HCT116 (cell line): ENCODE measurements at regions not wholly inside any gene's neighbourhood (a gene's known extent, or its start where the extent isn't known, plus 50 kb on each side); places are given as distances from the start of the nearest gene placed in this dataset.

Experiments used
- ATAC-seq: fragments of 200-7000 bp; cut with Tn5 transposase; 2 replicates; pipeline ENCODE4 v1.9.1; 2020; ENCODE audit warnings: mild to moderate bottlenecking, moderate library complexity
- BruUV-seq: library from RNA; stranded (reverse); fragments of 400-500 nt; replicated peaks from 2 replicates; lab custom pipeline; 2021; lab: Mats Ljungman, UMichigan
- CTCF ChIA-PET: fragments of 300-600 bp; sonication (Branson Sonifier 250); formaldehyde crosslinking; loops from one replicate; lab custom pipeline; 2021; ENCODE audit warnings: antibody characterized with exemption; lab: Charles Lee
- POLR2A ChIA-PET: fragments of 300-600, 350-600 bp; sonication (Branson Sonifier 250); formaldehyde crosslinking; loops from one replicate; lab custom pipeline; 2021; ENCODE audit warnings: antibody characterized with exemption; lab: Charles Lee
- RAD21 ChIA-PET, 2 experiments: fragments of 300-600 bp; sonication (Branson Sonifier 250); formaldehyde crosslinking; loops; one replicate each; lab custom pipeline; 2023; ENCODE audit warnings: low total read pairs in 2 of 2; ENCODE audit not compliant: uncharacterized antibody in 2 of 2, unreplicated experiment in 2 of 2, low non-redundant PET in 1 of 2; lab: Charles Lee
- DNase-seq: peaks from one replicate; pipeline ENCODE4 v3.0.0-alpha.2; 2010; ENCODE audit warnings: low read depth, low spot score
- H2AFZ ChIP-seq: fragments of 200-600 bp; shearing (Covaris generic), sonication (generic); 2 replicates; pipeline ENCODE4 v1.6.1; 2017; ENCODE audit warnings: low read depth, mixed run types, mixed read lengths, antibody characterized with exemption, low read length; ENCODE audit not compliant: poor library complexity, severe bottlenecking
- H3K27ac ChIP-seq: 2 replicates; pipeline ENCODE4 v1.5.1; 2012; ENCODE audit warnings: low read depth, low read length
- H3K27me3 ChIP-seq: fragments of 200-600 bp; sonication (generic); 2 replicates; pipeline ENCODE4 v1.6.1; 2016; ENCODE audit warnings: mixed run types, low read length, mixed read lengths; ENCODE audit not compliant: insufficient read depth
- H3K36me3 ChIP-seq, 2 experiments: fragments of 200-500 bp in 1 of 2; fragments of 200-600 bp in 1 of 2; sonication (Bioruptor generic) in 1 of 2; sonication (generic) in 1 of 2; 2 replicates each; pipeline versions ENCODE4 v1.5.1 to v1.6.1; 2014 to 2016; ENCODE audit warnings: low read length in 2 of 2, inconsistent platforms in 1 of 2, mixed read lengths in 1 of 2, mixed run types in 1 of 2; ENCODE audit not compliant: insufficient read depth in 2 of 2, control insufficient read depth in 1 of 2
- H3K4me1 ChIP-seq, 2 experiments: fragments of 200-600 bp in 1 of 2; sonication (generic) in 1 of 2; 2 replicates each; pipeline versions ENCODE4 v1.5.1 to v1.6.1; 2012 to 2017; ENCODE audit warnings: low read length in 2 of 2, inconsistent platforms in 1 of 2, mild to moderate bottlenecking in 1 of 2, mixed read lengths in 1 of 2, mixed run types in 1 of 2, moderate library complexity in 1 of 2; ENCODE audit not compliant: insufficient read depth in 2 of 2, control insufficient read depth in 1 of 2
- H3K4me2 ChIP-seq: fragments of 200-600 bp; sonication (generic); 2 replicates; pipeline ENCODE4 v1.6.1; 2017; ENCODE audit warnings: mixed run types, low read length, mixed read lengths
- H3K4me3 ChIP-seq, 2 experiments: fragments of 200-600 bp in 1 of 2; sonication (generic) in 1 of 2; replicated peaks in 1 of 2; 2 replicates each; pipeline ENCODE4 v1.5.1; 2011 to 2016; ENCODE audit warnings: low read length in 2 of 2, control low read depth in 1 of 2, low read depth in 1 of 2, mild to moderate bottlenecking in 1 of 2, mixed read lengths in 1 of 2, mixed run types in 1 of 2
- H3K79me2 ChIP-seq: fragments of 200-600 bp; sonication (generic); 2 replicates; pipeline ENCODE4 v1.6.1; 2017; ENCODE audit warnings: mild to moderate bottlenecking, mixed run types, low read length, moderate library complexity, mixed read lengths; ENCODE audit not compliant: insufficient read depth
- H3K9ac ChIP-seq: fragments of 200-600 bp; sonication (generic); 2 replicates; pipeline ENCODE4 v1.6.1; 2016; ENCODE audit warnings: low read length, mixed read lengths
- H3K9me2 ChIP-seq: fragments of 200-600 bp; sonication (generic), shearing (Covaris generic); 2 replicates; pipeline ENCODE4 v1.6.1; 2017; ENCODE audit warnings: mixed run types, mild to moderate bottlenecking, moderate library complexity; ENCODE audit not compliant: insufficient read depth
- H3K9me3 ChIP-seq, 2 experiments: fragments of 200-500 bp in 1 of 2; fragments of 200-600 bp in 1 of 2; sonication (Bioruptor generic) in 1 of 2; sonication (generic) in 1 of 2; 2 replicates each; pipeline ENCODE4 v1.6.1; 2014 to 2017; ENCODE audit warnings: low read length in 2 of 2, mixed read lengths in 2 of 2, inconsistent platforms in 1 of 2, low read depth in 1 of 2, mild to moderate bottlenecking in 1 of 2, mixed run types in 1 of 2, moderate library complexity in 1 of 2; ENCODE audit not compliant: control insufficient read depth in 1 of 2, insufficient read depth in 1 of 2
- H4K20me1 ChIP-seq: fragments of 200-600 bp; sonication (generic), shearing (Covaris generic); 2 replicates; pipeline ENCODE4 v1.6.1; 2017; ENCODE audit warnings: mixed run types, mild to moderate bottlenecking, moderate library complexity; ENCODE audit not compliant: insufficient read depth
- ATF3 ChIP-seq: IDR thresholded peaks from 2 replicates; pipeline ENCODE4 v1.6.1; 2012
- CTCF ChIP-seq, 3 experiments: fragments of 200-600 bp in 1 of 3; sonication (generic) in 1 of 3; IDR thresholded peaks in 2 of 3; conservative IDR thresholded peaks in 1 of 3; 2 replicates each; pipeline ENCODE4 v1.5.1; 2012 to 2017; ENCODE audit warnings: low read depth in 2 of 3, low read length in 2 of 3, antibody characterized with exemption in 1 of 3, borderline replicate concordance in 1 of 3, control low read depth in 1 of 3, mild to moderate bottlenecking in 1 of 3, mixed read lengths in 1 of 3, mixed run types in 1 of 3, moderate library complexity in 1 of 3; ENCODE audit not compliant: insufficient read depth in 1 of 3
- EGR1 ChIP-seq: IDR thresholded peaks from 2 replicates; pipeline ENCODE4 v1.6.1; 2012; ENCODE audit warnings: low read depth
- ELF1 ChIP-seq: IDR thresholded peaks from 2 replicates; pipeline ENCODE4 v1.6.1; 2012; ENCODE audit warnings: low read depth, borderline replicate concordance
- EZH2phosphoT487 ChIP-seq: fragments of 200-600 bp; IDR thresholded peaks from 2 replicates; pipeline ENCODE4 v1.6.1; 2018; ENCODE audit warnings: antibody characterized with exemption, borderline replicate concordance
- FOSL1 ChIP-seq: IDR thresholded peaks from 2 replicates; pipeline ENCODE4 v1.6.1; 2012; ENCODE audit warnings: low read depth
- SRF ChIP-seq: IDR thresholded peaks from 2 replicates; pipeline ENCODE4 v1.6.1; 2012; ENCODE audit warnings: low read depth
- ZNF274 ChIP-seq: fragments of 200-500 bp; sonication (Bioruptor generic); IDR thresholded peaks from 2 replicates; pipeline ENCODE4 v1.6.1; 2014; ENCODE audit warnings: mild to moderate bottlenecking, low read depth, low read length, inconsistent platforms
- intact Hi-C: fragments of 100-400 bp; cut with micrococcal nuclease; formaldehyde crosslinking; loops from 2 replicates; pipeline ENCODE4 v1.10.0; 2022
- TF ChIP-seq, protein P1 (sequence below): IDR thresholded peaks from 2 replicates; pipeline ENCODE4 v1.6.1; 2012; ENCODE audit warnings: low read depth
- TF ChIP-seq, protein P2 (sequence below): IDR thresholded peaks from 2 replicates; pipeline ENCODE4 v1.6.1; 2011; ENCODE audit warnings: mild to moderate bottlenecking, low read length, moderate library complexity; ENCODE audit not compliant: insufficient replicate concordance; ENCODE audit errors: extremely low read depth

DNA sequence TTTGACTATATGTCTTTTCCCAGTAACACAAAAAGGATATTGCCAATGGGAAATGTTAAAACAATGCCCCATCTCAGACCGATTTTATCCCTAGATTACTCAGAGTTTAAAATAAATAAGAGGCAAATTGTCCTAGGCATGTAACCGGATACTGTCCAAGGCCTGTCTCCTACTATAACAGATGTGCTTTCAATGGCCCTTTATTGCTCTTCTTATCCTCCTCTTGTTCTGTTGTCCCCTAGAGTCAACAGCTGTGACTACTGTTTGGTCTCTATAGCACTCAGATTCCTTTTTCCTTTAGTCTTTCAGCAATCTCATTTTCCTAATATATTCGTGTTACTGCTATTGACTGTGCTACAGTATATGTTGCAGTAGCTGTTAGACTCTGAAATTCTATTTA is 66.8 kb upstream of the PLS3 start:
- intact Hi-C loops = no loop called here
- CTCF ChIA-PET = no interaction called here

More for the DNA sequence above, 66.8 kb upstream of the PLS3 start:
- Histone ChIP-seq H2AFZ (no peak overlapping the region), H3K79me2 (no peaks in the 10 kb centered on the region), H3K9me2 (no peaks in the 10 kb centered on the region), H3K36me3 (no peaks in the 10 kb centered on the region), H3K9ac (no peak overlapping the region), H3K27ac (no peak overlapping the region), H3K4me3 (no peak overlapping the region), H3K4me1 (no peaks in the 10 kb centered on the region), H3K4me2 (no peak overlapping the region), H3K9me3 (no peaks in the 10 kb centered on the region), H3K27me3 (no peaks in the 10 kb centered on the region), H4K20me1 (no peaks in the 10 kb centered on the region)
- TF ChIP-seq CTCF (IDR thresholded peaks at IDR 0.05 in 2 of 3, conservative IDR thresholded peaks at IDR 0.05 in 1 of 3; ENCODE audit: borderline replicate concordance in 1 of 3, insufficient read depth in 1 of 3, low read depth in 2 of 3, low read length in 2 of 3) (no peak), EGR1 (no peak), ATF3 (no peak), FOSL1 (no peak), ZNF274 (no peak), SRF (no peak), EZH2phosphoT487 (no peak), ELF1 (no peak)
- TF ChIP-seq, protein P1, sequence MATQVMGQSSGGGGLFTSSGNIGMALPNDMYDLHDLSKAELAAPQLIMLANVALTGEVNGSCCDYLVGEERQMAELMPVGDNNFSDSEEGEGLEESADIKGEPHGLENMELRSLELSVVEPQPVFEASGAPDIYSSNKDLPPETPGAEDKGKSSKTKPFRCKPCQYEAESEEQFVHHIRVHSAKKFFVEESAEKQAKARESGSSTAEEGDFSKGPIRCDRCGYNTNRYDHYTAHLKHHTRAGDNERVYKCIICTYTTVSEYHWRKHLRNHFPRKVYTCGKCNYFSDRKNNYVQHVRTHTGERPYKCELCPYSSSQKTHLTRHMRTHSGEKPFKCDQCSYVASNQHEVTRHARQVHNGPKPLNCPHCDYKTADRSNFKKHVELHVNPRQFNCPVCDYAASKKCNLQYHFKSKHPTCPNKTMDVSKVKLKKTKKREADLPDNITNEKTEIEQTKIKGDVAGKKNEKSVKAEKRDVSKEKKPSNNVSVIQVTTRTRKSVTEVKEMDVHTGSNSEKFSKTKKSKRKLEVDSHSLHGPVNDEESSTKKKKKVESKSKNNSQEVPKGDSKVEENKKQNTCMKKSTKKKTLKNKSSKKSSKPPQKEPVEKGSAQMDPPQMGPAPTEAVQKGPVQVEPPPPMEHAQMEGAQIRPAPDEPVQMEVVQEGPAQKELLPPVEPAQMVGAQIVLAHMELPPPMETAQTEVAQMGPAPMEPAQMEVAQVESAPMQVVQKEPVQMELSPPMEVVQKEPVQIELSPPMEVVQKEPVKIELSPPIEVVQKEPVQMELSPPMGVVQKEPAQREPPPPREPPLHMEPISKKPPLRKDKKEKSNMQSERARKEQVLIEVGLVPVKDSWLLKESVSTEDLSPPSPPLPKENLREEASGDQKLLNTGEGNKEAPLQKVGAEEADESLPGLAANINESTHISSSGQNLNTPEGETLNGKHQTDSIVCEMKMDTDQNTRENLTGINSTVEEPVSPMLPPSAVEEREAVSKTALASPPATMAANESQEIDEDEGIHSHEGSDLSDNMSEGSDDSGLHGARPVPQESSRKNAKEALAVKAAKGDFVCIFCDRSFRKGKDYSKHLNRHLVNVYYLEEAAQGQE = no peak
- TF ChIP-seq, protein P2, sequence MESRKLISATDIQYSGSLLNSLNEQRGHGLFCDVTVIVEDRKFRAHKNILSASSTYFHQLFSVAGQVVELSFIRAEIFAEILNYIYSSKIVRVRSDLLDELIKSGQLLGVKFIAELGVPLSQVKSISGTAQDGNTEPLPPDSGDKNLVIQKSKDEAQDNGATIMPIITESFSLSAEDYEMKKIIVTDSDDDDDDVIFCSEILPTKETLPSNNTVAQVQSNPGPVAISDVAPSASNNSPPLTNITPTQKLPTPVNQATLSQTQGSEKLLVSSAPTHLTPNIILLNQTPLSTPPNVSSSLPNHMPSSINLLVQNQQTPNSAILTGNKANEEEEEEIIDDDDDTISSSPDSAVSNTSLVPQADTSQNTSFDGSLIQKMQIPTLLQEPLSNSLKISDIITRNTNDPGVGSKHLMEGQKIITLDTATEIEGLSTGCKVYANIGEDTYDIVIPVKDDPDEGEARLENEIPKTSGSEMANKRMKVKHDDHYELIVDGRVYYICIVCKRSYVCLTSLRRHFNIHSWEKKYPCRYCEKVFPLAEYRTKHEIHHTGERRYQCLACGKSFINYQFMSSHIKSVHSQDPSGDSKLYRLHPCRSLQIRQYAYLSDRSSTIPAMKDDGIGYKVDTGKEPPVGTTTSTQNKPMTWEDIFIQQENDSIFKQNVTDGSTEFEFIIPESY = no peak
- DNase-seq (no peak), ATAC-seq (no peak)
- POLR2A ChIA-PET = no interaction called here
- no TSS peak for BruUV-seq
- RAD21 ChIA-PET = no interaction called here
